ENCODE measurements at regions not wholly inside any gene's neighbourhood (a gene's known extent, or its start where the extent isn't known, plus 50 kb on each side); places are given as distances from the start of the nearest gene placed in this dataset.

GRCh38 chr6:33862536-33862935 lies 58.7 kb upstream of the MLN start:
- DNase-seq = no peak

GRCh38 chr6:33861722-33862121 lies 57.9 kb upstream of the MLN start:
- DNase-seq = no peak

GRCh38 chr6:33860706-33861474 lies 57.1 kb upstream of the MLN start:
- no peak for DNase-seq

- no peak for DNase-seq
These were observed 56.2 kb upstream of the MLN start for GRCh38 chr6:33860006-33860405.

- DNase-seq = no peak
These were observed 55.2 kb upstream of the MLN start for GRCh38 chr6:33858804-33859505.

GRCh38 chr6:33857932-33858475 lies 54.2 kb upstream of the MLN start:
- no peak for DNase-seq

GRCh38 chr6:33857093-33857931 lies 53.5 kb upstream of the MLN start:
- no peak for DNase-seq

- peak; percentile 54 to 65 for DNase-seq
These were observed 52.9 kb upstream of the MLN start for GRCh38 chr6:33856655-33857054.

- no peak for DNase-seq
These were observed 52.3 kb upstream of the MLN start for GRCh38 chr6:33856031-33856590.

GRCh38 chr6:33854572-33855030 lies 50.8 kb upstream of the MLN start:
- no peak for DNase-seq

- DNase-seq = no peak
These were observed 49.9 kb upstream of the MLN start for GRCh38 chr6:33853736-33854135.

Measured in stimulated activated CD4-positive, alpha-beta T cell treated with anti-CD3 and anti-CD28 coated beads, Interleukin-2, amount 100 ng/mL, for 48 hours (primary cell).